ENCODE measurements at regions not wholly inside any gene's neighbourhood (a gene's known extent, or its start where the extent isn't known, plus 50 kb on each side); places are given as distances from the start of the nearest gene placed in this dataset.

- TF ChIP-seq, protein P1, sequence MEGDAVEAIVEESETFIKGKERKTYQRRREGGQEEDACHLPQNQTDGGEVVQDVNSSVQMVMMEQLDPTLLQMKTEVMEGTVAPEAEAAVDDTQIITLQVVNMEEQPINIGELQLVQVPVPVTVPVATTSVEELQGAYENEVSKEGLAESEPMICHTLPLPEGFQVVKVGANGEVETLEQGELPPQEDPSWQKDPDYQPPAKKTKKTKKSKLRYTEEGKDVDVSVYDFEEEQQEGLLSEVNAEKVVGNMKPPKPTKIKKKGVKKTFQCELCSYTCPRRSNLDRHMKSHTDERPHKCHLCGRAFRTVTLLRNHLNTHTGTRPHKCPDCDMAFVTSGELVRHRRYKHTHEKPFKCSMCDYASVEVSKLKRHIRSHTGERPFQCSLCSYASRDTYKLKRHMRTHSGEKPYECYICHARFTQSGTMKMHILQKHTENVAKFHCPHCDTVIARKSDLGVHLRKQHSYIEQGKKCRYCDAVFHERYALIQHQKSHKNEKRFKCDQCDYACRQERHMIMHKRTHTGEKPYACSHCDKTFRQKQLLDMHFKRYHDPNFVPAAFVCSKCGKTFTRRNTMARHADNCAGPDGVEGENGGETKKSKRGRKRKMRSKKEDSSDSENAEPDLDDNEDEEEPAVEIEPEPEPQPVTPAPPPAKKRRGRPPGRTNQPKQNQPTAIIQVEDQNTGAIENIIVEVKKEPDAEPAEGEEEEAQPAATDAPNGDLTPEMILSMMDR (IDR thresholded peaks at IDR 0.05 in 8 of 11, conservative IDR thresholded peaks at IDR 0.05 in 3 of 11) = no peak
- no peak for TF ChIP-seq POLR2A (IDR thresholded peaks at IDR 0.05)
- no peak for TF ChIP-seq POLR2AphosphoS5 (IDR thresholded peaks at IDR 0.05)
These were observed 77.6 kb upstream of the PTPRK start for GRCh38 chr6:128597956-128598355.
